HepG2 (cell line): ENCODE measurements at regions not wholly inside any gene's neighbourhood (a gene's known extent, or its start where the extent isn't known, plus 50 kb on each side); places are given as distances from the start of the nearest gene placed in this dataset.

Experiments used
- ATAC-seq: fragments of 200-7000 bp; cut with Tn5 transposase; 3 replicates; pipeline ENCODE4 v1.9.1; 2020; ENCODE audit warnings: mild to moderate bottlenecking, moderate library complexity
- BruUV-seq: library from RNA; stranded (reverse); fragments of 400-500 nt; replicated peaks from 2 replicates; lab custom pipeline; 2021; lab: Mats Ljungman, UMichigan
- CTCF ChIA-PET: fragments of 300-600 bp; formaldehyde crosslinking; extraction: SDS; loops from one replicate; lab custom pipeline; 2021; ENCODE audit warnings: low total read pairs, inconsistent platforms, low intra/inter-chr PET ratio; lab: Yijun Ruan, JAX
- POLR2A ChIA-PET: fragments of 350-600 bp; sonication (Branson Sonifier 250); formaldehyde crosslinking; loops from one replicate; lab custom pipeline; 2020; ENCODE audit warnings: antibody characterized with exemption, inconsistent platforms; lab: Yijun Ruan, JAX
- DNase-seq: peaks from one replicate; pipeline ENCODE4 v3.0.0-alpha.2; 2015; ENCODE audit warnings: low spot score
- FAIRE-seq: peaks from 3 replicates; lab custom pipeline; 2011; peaks lifted over from hg19 to GRCh38; lab: Jason Lieb, UNC
- H2AFZ ChIP-seq: one replicate; pipeline ENCODE4 v1.6.1; 2011; ENCODE audit warnings: low read length, inconsistent platforms
- H3K27ac ChIP-seq: fragments of 300-600 bp; 3 replicates; pipeline ENCODE4 v1.8.0; 2011; ENCODE audit warnings: mixed run types, mild to moderate bottlenecking, mixed read lengths, low read length, inconsistent platforms; ENCODE audit not compliant: insufficient read depth; ENCODE audit errors: extremely low read length
- H3K27me3 ChIP-seq, 2 experiments: fragments of 200-600 bp in 1 of 2; 2 replicates in 1 of 2; 3 replicates in 1 of 2; pipeline versions ENCODE4 v1.6.0 to v1.8.0; 2011; ENCODE audit warnings: low read length in 2 of 2, mild to moderate bottlenecking in 2 of 2, moderate library complexity in 2 of 2, inconsistent platforms in 1 of 2; ENCODE audit not compliant: insufficient read depth in 2 of 2, control insufficient read depth in 1 of 2
- H3K36me3 ChIP-seq, 2 experiments: fragments of 200-600 bp in 1 of 2; replicated peaks in 1 of 2; 2 replicates in 1 of 2; 3 replicates in 1 of 2; pipeline versions ENCODE4 v1.5.1 to v1.8.0; 2011; ENCODE audit warnings: low read length in 2 of 2, inconsistent platforms in 1 of 2; ENCODE audit not compliant: insufficient read depth in 2 of 2, control insufficient read depth in 1 of 2
- H3K4me1 ChIP-seq: 2 replicates; pipeline ENCODE4 v1.5.1; 2012; ENCODE audit warnings: low read length, inconsistent platforms; ENCODE audit not compliant: insufficient read depth
- H3K4me2 ChIP-seq: 2 replicates; pipeline ENCODE4 v1.6.0; 2011; ENCODE audit warnings: low read depth, low read length, inconsistent platforms
- H3K4me3 ChIP-seq, 3 experiments: fragments of 200-600 bp in 1 of 3; sonication (generic), shearing (Covaris generic) in 1 of 3; replicated peaks in 1 of 3; 2 replicates each; pipeline ENCODE4 v1.5.1; 2011 to 2016; ENCODE audit warnings: low read length in 3 of 3, inconsistent platforms in 2 of 3, low read depth in 2 of 3, mild to moderate bottlenecking in 2 of 3, control low read depth in 1 of 3, mixed read lengths in 1 of 3; ENCODE audit not compliant: insufficient read depth in 1 of 3
- H3K79me2 ChIP-seq: one replicate; pipeline ENCODE4 v1.6.1; 2011; ENCODE audit warnings: low read length, inconsistent platforms; ENCODE audit not compliant: insufficient read depth
- H3K9ac ChIP-seq: 2 replicates; pipeline ENCODE4 v1.6.0; 2011; ENCODE audit warnings: mild to moderate bottlenecking, low read depth, low read length, inconsistent platforms; ENCODE audit not compliant: insufficient read depth
- H3K9me3 ChIP-seq: 2 replicates; pipeline ENCODE4 v1.5.1; 2012; ENCODE audit warnings: mild to moderate bottlenecking, low read length
- H4K20me1 ChIP-seq: 2 replicates; pipeline ENCODE4 v1.6.0; 2011; ENCODE audit warnings: inconsistent platforms, mild to moderate bottlenecking, low read length, moderate library complexity; ENCODE audit not compliant: insufficient read depth
- AKNA ChIP-seq: sonication (generic); formaldehyde crosslinking; IDR thresholded peaks from 2 replicates; pipeline ENCODE4 v1.4.0; 2020; ENCODE audit warnings: missing genetic modification reagents, borderline replicate concordance
- HOXD1 ChIP-seq: sonication (generic); formaldehyde crosslinking; IDR thresholded peaks from 2 replicates; pipeline ENCODE4 v1.5.0; 2020; ENCODE audit warnings: missing genetic modification reagents
- KDM3A ChIP-seq: IDR thresholded peaks from 2 replicates; pipeline ENCODE4 v1.6.1; 2018; ENCODE audit warnings: low read depth, missing compliant biosample characterization
- NONO ChIP-seq, 2 experiments: fragments of 450-650 bp in 1 of 2; sonication (generic) in 1 of 2; formaldehyde crosslinking in 1 of 2; IDR thresholded peaks in 1 of 2; conservative IDR thresholded peaks in 1 of 2; 2 replicates each; pipeline versions ENCODE4 v1.6.1 to v1.8.0; 2017 to 2022; ENCODE audit warnings: mild to moderate bottlenecking in 1 of 2, missing genetic modification reagents in 1 of 2, moderate library complexity in 1 of 2
- ZBTB7A ChIP-seq: sonication (generic); formaldehyde crosslinking; IDR thresholded peaks from 2 replicates; pipeline ENCODE4 v1.8.0; 2022; ENCODE audit warnings: mild to moderate bottlenecking, missing genetic modification reagents
- ZNF556 ChIP-seq: sonication (generic); formaldehyde crosslinking; IDR thresholded peaks from 2 replicates; pipeline ENCODE4 v1.4.0; 2020; ENCODE audit warnings: mild to moderate bottlenecking, missing genetic modification reagents, borderline replicate concordance
- ZNF569 ChIP-seq: sonication (generic); formaldehyde crosslinking; IDR thresholded peaks from 2 replicates; pipeline ENCODE4 v1.5.0; 2020; ENCODE audit warnings: mild to moderate bottlenecking, missing genetic modification reagents, moderate library complexity, borderline replicate concordance
- ZNF644 ChIP-seq: IDR thresholded peaks from 2 replicates; pipeline ENCODE4 v1.6.1; 2016; ENCODE audit warnings: low read depth
- ZXDC ChIP-seq: sonication (generic); formaldehyde crosslinking; IDR thresholded peaks from 2 replicates; pipeline ENCODE4 v1.5.0; 2020; ENCODE audit warnings: mild to moderate bottlenecking, missing genetic modification reagents
- WGBS: methylation state at CpG from one replicate; pipeline ENCODE4 v1.1.6; 2017; ENCODE audit warnings: low lambda C conversion rate; 5-methylcytosine and 5-hydroxymethylcytosine counted together
- in situ Hi-C: cut with HindIII; loops from 2 replicates; pipeline ENCODE4 v1.10.0; 2017; ENCODE audit warnings: low pct_unique_long_range_greater_than_20kb; ENCODE audit not compliant: extremely low pct_ligation_motif_present
- intact Hi-C: fragments of 100-400 bp; cut with micrococcal nuclease; formaldehyde crosslinking; loops from one replicate; pipeline ENCODE4 v1.10.0; 2022; ENCODE audit not compliant: unreplicated experiment

DNA sequence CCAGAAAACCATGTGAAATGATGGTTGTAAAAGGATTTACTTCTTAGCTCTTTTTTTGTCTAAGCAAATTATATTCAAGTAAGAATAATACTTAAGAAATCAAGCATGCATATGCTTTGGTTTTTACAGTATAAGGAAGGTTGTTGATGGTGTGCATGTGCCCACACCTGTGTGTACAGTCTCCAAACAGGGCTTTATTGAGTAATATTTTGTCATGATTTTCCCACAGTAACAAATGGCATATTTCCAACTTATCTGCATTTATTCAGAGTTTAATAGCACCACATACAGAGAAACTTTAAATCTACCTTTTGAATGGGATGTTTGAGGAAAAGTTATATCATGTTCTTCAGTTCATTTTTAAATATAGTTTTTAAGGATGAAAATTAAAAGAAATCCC lies 76.5 kb upstream of the DSG1 start:
- CTCF ChIA-PET = interaction anchor here (1.2 to 1.3 kb wide), 2 partner anchors 11 to 140 kb away, joined by 3 to 4 read pairs; no protein-coding TSS in a partner anchor
- no peak for FAIRE-seq
- Histone ChIP-seq H3K36me3 (no peaks in the 10 kb centered on the region), H3K27me3 (no peaks in the 10 kb centered on the region), H2AFZ (no peak overlapping the region), H3K4me1 (peaks cover 61% of the 10 kb centered on the region), H3K4me3 (no peak overlapping the region), H3K4me2 (peak overlapping the region; percentile 21; the same call in 1 of the 2 replicates), H3K27ac (peak overlapping the region; percentile 94), H4K20me1 (no peaks in the 10 kb centered on the region), H3K79me2 (no peaks in the 10 kb centered on the region), H3K9ac (peak overlapping the region; percentile 23), H3K9me3 (no peaks in the 10 kb centered on the region)
- in situ Hi-C loops (loop anchor here (5.0 kb wide), 1 partner anchor 139 kb away; the partner anchor contains the start of gene DSC2), intact Hi-C loops (loop anchor here (1.0 to 5.0 kb wide), 2 partner anchors 8 to 269 kb away; no protein-coding TSS in a partner anchor)
- TF ChIP-seq KDM3A (CRISPR knock-in tag) = 0 out of 2 replicates have a peak, but pooled peaks have one; percentile 2
- no peak for TF ChIP-seq ZNF644 (CRISPR knock-in tag)
- BruUV-seq = no TSS peak
- no peak for ATAC-seq
- POLR2A ChIA-PET = interaction anchor here (0.9 to 5.2 kb wide), 13 partner anchors 8 to 1230 kb away, joined by 3 to 50 read pairs (median 6); partner anchors contain the start of genes DSC2 and TTR
- DNase-seq = no peak

DNA sequence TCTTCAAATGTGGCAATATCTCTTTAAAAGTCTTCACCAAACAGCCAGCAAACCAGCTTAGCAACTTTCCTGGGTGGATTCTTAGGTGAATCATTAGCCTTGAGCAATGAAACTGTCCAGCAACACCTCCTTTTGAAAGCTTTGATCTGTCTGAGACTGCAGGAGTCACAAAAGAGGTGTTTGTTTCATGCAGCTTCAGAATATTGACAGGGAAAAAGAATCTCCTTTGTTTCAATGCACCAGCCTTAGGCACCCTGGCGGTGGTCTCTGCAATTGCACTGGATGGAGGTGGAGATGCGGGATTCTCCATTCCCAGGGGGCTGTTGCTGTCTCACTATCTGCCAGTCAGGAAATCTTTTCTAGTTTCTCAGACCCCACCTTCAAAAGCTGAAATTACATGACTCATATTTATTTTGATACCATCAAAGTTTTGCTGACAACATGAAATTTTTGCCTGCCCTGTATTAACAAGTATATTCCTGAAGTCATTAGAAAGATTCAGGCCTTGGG lies 76.0 kb upstream of the DSG1 start:
- Histone ChIP-seq H3K27me3 (no peaks in the 10 kb centered on the region), H2AFZ (no peak overlapping the region), H3K36me3 (no peaks in the 10 kb centered on the region), H3K4me2 (peak overlapping the region; percentile 21), H3K4me3 (no peak overlapping the region), H3K9me3 (no peaks in the 10 kb centered on the region), H3K4me1 (peaks cover 61% of the 10 kb centered on the region), H3K9ac (no peak overlapping the region; the same call in 1 of the 2 replicates), H3K27ac (peak overlapping the region; percentile 94), H3K79me2 (no peaks in the 10 kb centered on the region), H4K20me1 (no peaks in the 10 kb centered on the region)
- DNase-seq = peak; percentile 98
- 0% methylated on average over 2 of the region's 2 CpGs for WGBS
- peak; percentile 98 for FAIRE-seq
- no TSS peak for BruUV-seq
- peak; percentile 86 for ATAC-seq
- ChIA-PET CTCF (interaction anchor here (1.2 to 1.3 kb wide), 2 partner anchors 11 to 140 kb away, joined by 3 to 4 read pairs; no protein-coding TSS in a partner anchor), POLR2A (interaction anchor here (0.9 to 5.2 kb wide), 14 partner anchors 9 to 1229 kb away, joined by 3 to 50 read pairs (median 6); partner anchors contain the start of genes DSC2 and TTR)
- intact Hi-C loops (loop anchor here (1.0 to 5.0 kb wide), 3 partner anchors 9 to 270 kb away; no protein-coding TSS in a partner anchor), in situ Hi-C loops (loop anchor here (5.0 kb wide), 1 partner anchor 140 kb away; the partner anchor contains the start of gene DSC2)
- no peak for TF ChIP-seq HOXD1 (CRISPR knock-in tag)
- no peak for TF ChIP-seq NONO (IDR thresholded peaks at IDR 0.05)
- no peak for TF ChIP-seq NONO (CRISPR knock-in tag; conservative IDR thresholded peaks at IDR 0.05)
- TF ChIP-seq ZNF556 (CRISPR knock-in tag) = no peak
- TF ChIP-seq ZBTB7A = no peak
- no peak for TF ChIP-seq ZXDC
- TF ChIP-seq ZNF569 (CRISPR knock-in tag) = no peak
- TF ChIP-seq AKNA (CRISPR knock-in tag) = no peak
